Mesendoderm (in vitro differentiated cells): ENCODE measurements at regions not wholly inside any gene's neighbourhood (a gene's known extent, or its start where the extent isn't known, plus 50 kb on each side); places are given as distances from the start of the nearest gene placed in this dataset.

Source experiments
- DNase-seq: peaks from one replicate; pipeline ENCODE4 v3.0.0; 2013
- H2AK5ac ChIP-seq: 2 replicates; pipeline ENCODE4 v1.6.1; 2013; ENCODE audit warnings: low read length, inconsistent platforms
- H2BK120ac ChIP-seq: 2 replicates; pipeline ENCODE4 v1.6.1; 2013; ENCODE audit warnings: low read depth, mild to moderate bottlenecking, low read length, moderate library complexity, mixed read lengths
- H2BK15ac ChIP-seq: replicated peaks from 2 replicates; pipeline ENCODE4 v1.6.1; 2013; ENCODE audit warnings: low read depth, mild to moderate bottlenecking, moderate library complexity
- H2BK5ac ChIP-seq: 2 replicates; pipeline ENCODE4 v1.6.1; 2013; ENCODE audit warnings: low read length, inconsistent platforms
- H3K18ac ChIP-seq: 2 replicates; pipeline ENCODE4 v1.6.1; 2013; ENCODE audit warnings: mild to moderate bottlenecking, low read length, mixed read lengths
- H3K23ac ChIP-seq: one replicate; pipeline ENCODE4 v1.6.1; 2013; ENCODE audit warnings: low read length
- H3K27ac ChIP-seq: 2 replicates; pipeline ENCODE4 v1.5.1; 2013; ENCODE audit warnings: low read depth, mild to moderate bottlenecking, inconsistent platforms, low read length, moderate library complexity
- H3K27me3 ChIP-seq: 2 replicates; pipeline ENCODE4 v1.6.1; 2013; ENCODE audit warnings: low read length, control low read depth, mild to moderate bottlenecking, inconsistent platforms; ENCODE audit not compliant: insufficient read depth, poor library complexity
- H3K36me3 ChIP-seq: 2 replicates; pipeline ENCODE4 v1.6.1; 2013; ENCODE audit warnings: low read length, inconsistent platforms; ENCODE audit not compliant: control insufficient read depth, insufficient read depth
- H3K4ac ChIP-seq: one replicate; pipeline ENCODE4 v1.6.1; 2013; ENCODE audit warnings: low read depth, mild to moderate bottlenecking, low read length, moderate library complexity
- H3K4me1 ChIP-seq: 2 replicates; pipeline ENCODE4 v1.6.1; 2013; ENCODE audit warnings: low read depth, low read length, inconsistent platforms; ENCODE audit not compliant: control insufficient read depth
- H3K4me2 ChIP-seq: 2 replicates; pipeline ENCODE4 v1.6.1; 2013; ENCODE audit warnings: low read length
- H3K4me3 ChIP-seq: 2 replicates; pipeline ENCODE4 v1.5.1; 2013; ENCODE audit warnings: mild to moderate bottlenecking, low read length
- H3K56ac ChIP-seq: one replicate; pipeline ENCODE4 v1.6.1; 2013; ENCODE audit warnings: low read length
- H3K79me1 ChIP-seq: 2 replicates; pipeline ENCODE4 v1.6.1; 2013; ENCODE audit warnings: low read length, inconsistent platforms
- H3K79me2 ChIP-seq: 2 replicates; pipeline ENCODE4 v1.6.1; 2013; ENCODE audit warnings: mild to moderate bottlenecking, low read length; ENCODE audit not compliant: control insufficient read depth, insufficient read depth
- H3K9ac ChIP-seq: 2 replicates; pipeline ENCODE4 v1.6.1; 2013; ENCODE audit warnings: low read length, inconsistent platforms
- H4K5ac ChIP-seq: one replicate; pipeline ENCODE4 v1.6.1; 2013; ENCODE audit warnings: low read length
- H4K8ac ChIP-seq: one replicate; pipeline ENCODE4 v1.6.1; 2013; ENCODE audit warnings: low read depth, mild to moderate bottlenecking, control low read depth, low read length, moderate library complexity
- WGBS: extraction: QIAGEN DNeasy Blood & Tissue Kit; methylation state at CpG from one replicate; pipeline ENCODE4 v1.1.7; 2013; ENCODE audit warnings: low lambda C conversion rate, missing lambda C conversion rate; ENCODE audit not compliant: insufficient coverage; ENCODE audit errors: extremely low coverage; 5-methylcytosine and 5-hydroxymethylcytosine counted together

DNA sequence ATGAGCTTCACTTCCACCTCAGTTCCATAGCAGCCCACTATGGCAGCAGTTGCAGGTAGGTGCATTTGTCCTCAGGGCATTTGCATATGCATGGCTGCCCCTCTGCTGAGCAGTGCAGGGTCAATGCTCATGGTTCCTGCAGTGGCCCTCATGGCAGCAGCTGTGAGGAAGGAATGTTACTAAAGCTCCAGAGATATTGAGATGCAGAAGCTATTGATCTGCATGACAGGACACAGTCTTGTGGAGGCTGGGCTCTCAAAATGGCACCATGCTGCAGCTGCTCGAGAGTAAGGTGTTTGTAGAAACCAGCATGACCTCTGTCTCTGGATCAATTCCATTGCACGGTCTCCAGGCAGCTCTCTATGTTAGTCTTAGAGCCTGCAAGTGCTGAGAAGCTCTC is 179.2 kb upstream of the PCDH18 start:
- no peaks in the 10 kb centered on the region for H3K79me1 ChIP-seq
- no peak overlapping the region for H3K4ac ChIP-seq
- H3K56ac ChIP-seq, result no peak overlapping the region
- no peak overlapping the region for H3K23ac ChIP-seq
- H2BK15ac ChIP-seq, result no peak overlapping the region
- no peak overlapping the region for H3K18ac ChIP-seq
- H2BK5ac ChIP-seq, result no peak overlapping the region
- no peaks in the 10 kb centered on the region for H3K36me3 ChIP-seq
- no peak overlapping the region for H4K5ac ChIP-seq
- WGBS, result no CpG with 5 or more reads among the region's 2 CpGs
- H2AK5ac ChIP-seq, result no peak overlapping the region
- H3K27ac ChIP-seq, result no peak overlapping the region
- no peak overlapping the region for H3K4me2 ChIP-seq
- no peaks in the 10 kb centered on the region for H3K4me1 ChIP-seq
- H3K27me3 ChIP-seq, result no peaks in the 10 kb centered on the region
- no peak overlapping the region for H4K8ac ChIP-seq
- no peak overlapping the region for H3K9ac ChIP-seq
- no peak overlapping the region for H2BK120ac ChIP-seq
- no peak for DNase-seq
- H3K4me3 ChIP-seq, result no peak overlapping the region
- no peaks in the 10 kb centered on the region for H3K79me2 ChIP-seq

DNA sequence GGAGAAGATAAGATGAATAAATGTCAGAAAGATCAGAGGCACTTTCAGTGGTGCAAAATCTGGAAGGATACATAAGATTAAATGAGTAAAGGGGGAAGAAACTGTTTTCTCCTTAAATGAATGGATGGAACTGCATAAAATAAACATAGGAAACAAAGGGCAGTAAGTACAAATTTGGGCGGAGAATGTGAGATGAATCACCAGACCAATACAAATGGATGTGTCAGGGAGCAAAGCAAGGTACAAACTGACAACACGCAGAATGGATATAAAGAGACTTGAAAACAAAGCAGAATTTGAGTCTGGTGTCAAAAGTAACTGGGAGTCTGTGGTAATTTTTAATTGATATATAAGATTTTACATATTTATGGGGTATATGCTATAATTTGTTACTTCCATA is 175.3 kb upstream of the PCDH18 start:
- no peak overlapping the region for H2BK5ac ChIP-seq
- no peak overlapping the region for H3K18ac ChIP-seq
- H2BK120ac ChIP-seq, result no peak overlapping the region
- H3K9ac ChIP-seq, result no peak overlapping the region
- no peak overlapping the region for H3K4me2 ChIP-seq
- H3K79me1 ChIP-seq, result no peaks in the 10 kb centered on the region
- H3K56ac ChIP-seq, result no peak overlapping the region
- no CpG with 5 or more reads among the region's 2 CpGs for WGBS
- H3K4me1 ChIP-seq, result no peaks in the 10 kb centered on the region
- no peak overlapping the region for H2BK15ac ChIP-seq
- H3K79me2 ChIP-seq, result no peaks in the 10 kb centered on the region
- H4K8ac ChIP-seq, result no peak overlapping the region
- H3K27ac ChIP-seq, result no peak overlapping the region
- H4K5ac ChIP-seq, result no peak overlapping the region
- H3K4me3 ChIP-seq, result no peak overlapping the region
- H3K27me3 ChIP-seq, result no peaks in the 10 kb centered on the region
- H3K23ac ChIP-seq, result no peak overlapping the region
- no peaks in the 10 kb centered on the region for H3K36me3 ChIP-seq
- no peak for DNase-seq
- no peak overlapping the region for H3K4ac ChIP-seq
- H2AK5ac ChIP-seq, result no peak overlapping the region

DNA sequence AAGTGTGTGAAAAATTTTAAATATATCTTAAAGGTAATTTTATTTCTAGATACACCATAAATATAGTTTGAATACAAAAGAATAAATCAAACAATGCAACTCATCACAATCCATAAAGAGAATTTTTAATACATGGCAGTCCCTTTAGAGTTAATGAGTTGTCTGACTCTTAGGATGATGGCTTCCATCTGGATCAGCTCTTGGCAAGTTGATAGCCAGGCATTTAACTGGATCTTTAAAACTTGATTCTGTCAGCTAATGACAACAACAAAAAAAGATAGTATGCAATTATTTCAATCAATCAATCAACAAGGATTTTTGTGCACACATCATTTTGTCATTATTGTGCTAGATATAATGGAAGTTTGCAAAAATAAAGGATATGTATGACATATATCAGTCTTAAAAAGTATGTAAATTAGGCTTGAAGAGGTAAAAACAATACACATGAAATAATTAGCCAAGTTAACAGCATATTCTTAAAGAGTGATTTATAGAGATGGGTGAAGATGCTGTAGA is 174.9 kb upstream of the PCDH18 start:
- no peaks in the 10 kb centered on the region for H3K27me3 ChIP-seq
- H3K4me3 ChIP-seq, result no peak overlapping the region
- H3K36me3 ChIP-seq, result no peaks in the 10 kb centered on the region
- H3K9ac ChIP-seq, result no peak overlapping the region
- H3K79me2 ChIP-seq, result no peaks in the 10 kb centered on the region
- no peak overlapping the region for H3K4me2 ChIP-seq
- H3K23ac ChIP-seq, result no peak overlapping the region
- H2BK15ac ChIP-seq, result no peak overlapping the region
- H4K5ac ChIP-seq, result no peak overlapping the region
- H4K8ac ChIP-seq, result no peak overlapping the region
- no peak overlapping the region for H3K27ac ChIP-seq
- no peaks in the 10 kb centered on the region for H3K79me1 ChIP-seq
- no peak for DNase-seq
- no peak overlapping the region for H2BK5ac ChIP-seq
- H3K18ac ChIP-seq, result no peak overlapping the region
- no peak overlapping the region for H2BK120ac ChIP-seq
- H2AK5ac ChIP-seq, result no peak overlapping the region
- no peaks in the 10 kb centered on the region for H3K4me1 ChIP-seq
- H3K56ac ChIP-seq, result no peak overlapping the region
- no peak overlapping the region for H3K4ac ChIP-seq

DNA sequence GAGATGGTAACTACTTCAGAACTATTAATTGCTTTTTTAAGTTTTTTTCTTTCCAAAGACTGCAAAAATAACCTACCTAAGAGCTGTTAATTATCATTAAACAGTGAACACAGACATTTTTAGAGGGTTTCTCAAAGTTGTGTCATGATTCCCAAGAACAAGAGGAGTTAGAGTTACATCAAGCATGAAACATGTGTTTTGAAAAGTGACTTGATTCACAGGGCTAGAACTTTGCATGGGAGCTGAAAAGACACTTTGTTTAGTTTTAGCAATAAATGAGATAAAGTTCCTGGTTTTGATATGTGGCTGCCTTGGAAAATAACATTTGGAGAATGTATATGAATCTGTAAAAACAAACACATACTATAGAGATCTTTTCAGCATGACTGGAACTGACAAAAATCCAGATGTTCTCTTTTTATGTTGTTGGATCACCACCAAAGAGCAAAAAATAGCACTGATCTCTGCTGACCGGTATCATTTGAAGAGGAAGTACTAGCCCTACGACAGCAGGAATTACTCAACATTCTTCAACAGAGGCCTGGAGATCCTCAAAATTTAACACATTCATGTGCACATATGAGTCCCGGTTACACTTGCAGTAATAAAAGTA is 173.0 kb upstream of the PCDH18 start:
- Histone ChIP-seq H4K8ac (no peak overlapping the region), H4K5ac (no peak overlapping the region), H3K23ac (no peak overlapping the region), H2AK5ac (no peak overlapping the region), H3K4me1 (no peaks in the 10 kb centered on the region), H3K79me2 (no peaks in the 10 kb centered on the region), H3K9ac (no peak overlapping the region), H2BK15ac (no peak overlapping the region), H3K4me3 (no peak overlapping the region), H3K56ac (no peak overlapping the region), H3K36me3 (no peaks in the 10 kb centered on the region), H3K79me1 (no peaks in the 10 kb centered on the region), H3K4me2 (no peak overlapping the region), H2BK120ac (no peak overlapping the region), H3K27me3 (no peaks in the 10 kb centered on the region), H2BK5ac (no peak overlapping the region), H3K27ac (no peak overlapping the region), H3K4ac (no peak overlapping the region), H3K18ac (no peak overlapping the region)
- DNase-seq, result no peak
- no CpG with 5 or more reads among the region's 3 CpGs for WGBS

DNA sequence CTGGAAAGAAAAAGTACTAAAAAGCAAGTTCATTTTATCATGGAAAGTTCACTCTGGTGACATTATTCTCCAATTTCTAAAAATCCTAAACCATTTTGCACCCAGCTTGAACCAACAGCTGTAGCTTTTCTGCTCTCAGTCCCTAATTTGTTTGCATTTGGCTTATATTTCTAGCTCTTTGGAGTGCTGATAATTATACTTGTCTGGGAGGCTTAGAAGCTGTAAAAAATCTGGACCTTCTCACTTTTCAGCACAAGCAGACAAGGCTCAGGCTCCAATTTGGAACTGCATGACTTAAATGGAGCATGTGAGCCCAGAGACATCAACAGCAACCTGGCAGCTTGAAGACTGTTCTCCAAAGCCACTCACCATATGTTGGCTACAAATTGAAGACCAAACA is 170.9 kb upstream of the PCDH18 start:
- Histone ChIP-seq H3K4me1 (no peaks in the 10 kb centered on the region), H2AK5ac (no peak overlapping the region), H3K4me2 (no peak overlapping the region), H4K8ac (no peak overlapping the region), H3K23ac (no peak overlapping the region), H2BK120ac (no peak overlapping the region), H3K79me2 (no peaks in the 10 kb centered on the region), H3K4ac (no peak overlapping the region), H3K27ac (no peak overlapping the region), H3K18ac (no peak overlapping the region), H2BK5ac (no peak overlapping the region), H3K56ac (no peak overlapping the region), H4K5ac (no peak overlapping the region), H3K79me1 (no peaks in the 10 kb centered on the region), H2BK15ac (no peak overlapping the region), H3K9ac (no peak overlapping the region), H3K4me3 (no peak overlapping the region), H3K36me3 (no peaks in the 10 kb centered on the region), H3K27me3 (no peaks in the 10 kb centered on the region)
- no peak for DNase-seq

DNA sequence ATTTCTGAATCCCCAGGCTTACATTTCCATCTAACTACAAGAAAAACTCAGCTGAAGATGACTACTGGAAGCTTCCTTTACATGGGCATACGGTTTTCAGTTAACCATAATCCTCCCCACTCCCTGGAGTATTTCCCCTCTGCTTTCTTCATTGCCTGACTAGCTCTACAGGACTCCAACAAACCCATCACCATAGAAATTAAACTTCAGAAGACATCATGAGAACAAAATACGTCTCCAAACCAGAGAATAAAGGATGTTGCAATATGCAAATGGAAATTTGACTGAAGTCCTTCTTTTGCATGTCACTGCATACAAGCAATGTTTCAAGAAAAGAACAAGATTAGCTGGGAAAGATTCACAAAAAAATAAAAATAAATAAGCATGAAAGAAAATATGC is 170.2 kb upstream of the PCDH18 start:
- no peak overlapping the region for H3K9ac ChIP-seq
- H3K23ac ChIP-seq, result no peak overlapping the region
- no peak overlapping the region for H4K5ac ChIP-seq
- no peak overlapping the region for H2AK5ac ChIP-seq
- H3K4me2 ChIP-seq, result no peak overlapping the region
- no peak for DNase-seq
- H3K27ac ChIP-seq, result no peak overlapping the region
- no CpG with 5 or more reads among the region's 2 CpGs for WGBS
- H2BK120ac ChIP-seq, result no peak overlapping the region
- H3K4me1 ChIP-seq, result no peaks in the 10 kb centered on the region
- H3K18ac ChIP-seq, result no peak overlapping the region
- H3K4me3 ChIP-seq, result no peak overlapping the region
- no peak overlapping the region for H2BK15ac ChIP-seq
- H3K56ac ChIP-seq, result no peak overlapping the region
- H3K27me3 ChIP-seq, result no peaks in the 10 kb centered on the region
- H3K4ac ChIP-seq, result no peak overlapping the region
- no peaks in the 10 kb centered on the region for H3K79me1 ChIP-seq
- no peaks in the 10 kb centered on the region for H3K36me3 ChIP-seq
- H2BK5ac ChIP-seq, result no peak overlapping the region
- H3K79me2 ChIP-seq, result no peaks in the 10 kb centered on the region
- H4K8ac ChIP-seq, result no peak overlapping the region
